ENCODE measurements at regions not wholly inside any gene's neighbourhood (a gene's known extent, or its start where the extent isn't known, plus 50 kb on each side); places are given as distances from the start of the nearest gene placed in this dataset.
"Not testable (repeated sequence)": the region's sequence is repeated elsewhere in the genome, so short reads cannot be mapped to it uniquely, and the experiment has no call there.

GRCh38 chr16:51271156-51271701, 120.2 kb upstream of the SALL1 start:
- H3K9me3 ChIP-seq (ENCODE audit: control insufficient read depth in 5 of 5, low read length in 5 of 5): peaks cover 2 to 9% (median 8%) of the 10 kb centered on the region in 5 donors
- no peaks in the 10 kb centered on the region for H3K36me3 ChIP-seq (ENCODE audit: control insufficient read depth in 5 of 5, insufficient read depth in 5 of 5, low read length in 5 of 5)
- H3K27ac ChIP-seq (ENCODE audit: low read depth, low read length): no peak overlapping the region
- no peak overlapping the region for H3K9ac ChIP-seq (ENCODE audit: low read length in 5 of 5)
- H3K4me1 ChIP-seq (ENCODE audit: control insufficient read depth in 5 of 5, insufficient read depth in 5 of 5, low read length in 5 of 5): no peaks in the 10 kb centered on the region
- no peaks in the 10 kb centered on the region for H3K27me3 ChIP-seq (ENCODE audit: control insufficient read depth in 5 of 5, insufficient read depth in 4 of 5, low read length in 5 of 5)
- H3K4me3 ChIP-seq (ENCODE audit: low read depth in 1 of 5, low read length in 5 of 5): no peak overlapping the region

GRCh38 chr16:51268237-51268636, 117.2 kb upstream of the SALL1 start:
- H3K4me3 ChIP-seq (ENCODE audit: low read depth in 1 of 5, low read length in 5 of 5): no peak overlapping the region
- peaks cover 2 to 18% (median 13%) of the 10 kb centered on the region in 5 donors for H3K9me3 ChIP-seq (ENCODE audit: control insufficient read depth in 5 of 5, low read length in 5 of 5)
- no peaks in the 10 kb centered on the region for H3K27me3 ChIP-seq (ENCODE audit: control insufficient read depth in 5 of 5, insufficient read depth in 4 of 5, low read length in 5 of 5)
- no peaks in the 10 kb centered on the region for H3K36me3 ChIP-seq (ENCODE audit: control insufficient read depth in 5 of 5, insufficient read depth in 5 of 5, low read length in 5 of 5)
- H3K9ac ChIP-seq (ENCODE audit: low read length in 5 of 5): no peak overlapping the region
- no peak overlapping the region for H3K27ac ChIP-seq (ENCODE audit: low read depth, low read length)
- H3K4me1 ChIP-seq (ENCODE audit: control insufficient read depth in 5 of 5, insufficient read depth in 5 of 5, low read length in 5 of 5): no peaks in the 10 kb centered on the region

GRCh38 chr16:51267681-51268080, 116.6 kb upstream of the SALL1 start:
- Histone ChIP-seq H3K9ac (ENCODE audit: low read length in 5 of 5) (no peak overlapping the region), H3K4me1 (ENCODE audit: control insufficient read depth in 5 of 5, insufficient read depth in 5 of 5, low read length in 5 of 5) (no peaks in the 10 kb centered on the region), H3K9me3 (ENCODE audit: control insufficient read depth in 5 of 5, low read length in 5 of 5) (peaks cover 2 to 18% (median 13%) of the 10 kb centered on the region in 5 donors), H3K36me3 (ENCODE audit: control insufficient read depth in 5 of 5, insufficient read depth in 5 of 5, low read length in 5 of 5) (no peaks in the 10 kb centered on the region), H3K27me3 (ENCODE audit: control insufficient read depth in 5 of 5, insufficient read depth in 4 of 5, low read length in 5 of 5) (no peaks in the 10 kb centered on the region), H3K4me3 (ENCODE audit: low read depth in 1 of 5, low read length in 5 of 5) (no peak overlapping the region), H3K27ac (ENCODE audit: low read depth, low read length) (no peak overlapping the region)

GRCh38 chr16:51262428-51262827, 111.4 kb upstream of the SALL1 start:
- Histone ChIP-seq H3K4me1 (ENCODE audit: control insufficient read depth in 5 of 5, insufficient read depth in 5 of 5, low read length in 5 of 5) (no peaks in the 10 kb centered on the region), H3K4me3 (ENCODE audit: low read depth in 1 of 5, low read length in 5 of 5) (no peak overlapping the region), H3K9ac (ENCODE audit: low read length in 5 of 5) (no peak overlapping the region), H3K36me3 (ENCODE audit: control insufficient read depth in 5 of 5, insufficient read depth in 5 of 5, low read length in 5 of 5) (no peaks in the 10 kb centered on the region), H3K27ac (ENCODE audit: low read depth, low read length) (no peak overlapping the region), H3K27me3 (ENCODE audit: control insufficient read depth in 5 of 5, insufficient read depth in 4 of 5, low read length in 5 of 5) (no peaks in the 10 kb centered on the region), H3K9me3 (ENCODE audit: control insufficient read depth in 5 of 5, low read length in 5 of 5) (peaks cover 0 to 20% (median 17%) of the 10 kb centered on the region in 5 donors)

GRCh38 chr16:51261919-51262318, 110.8 kb upstream of the SALL1 start:
- Histone ChIP-seq H3K9me3 (ENCODE audit: control insufficient read depth in 5 of 5, low read length in 5 of 5) (peaks cover 0 to 20% (median 17%) of the 10 kb centered on the region in 5 donors), H3K9ac (ENCODE audit: low read length in 5 of 5) (no peak overlapping the region), H3K36me3 (ENCODE audit: control insufficient read depth in 5 of 5, insufficient read depth in 5 of 5, low read length in 5 of 5) (no peaks in the 10 kb centered on the region), H3K27me3 (ENCODE audit: control insufficient read depth in 5 of 5, insufficient read depth in 4 of 5, low read length in 5 of 5) (no peaks in the 10 kb centered on the region), H3K4me1 (ENCODE audit: control insufficient read depth in 5 of 5, insufficient read depth in 5 of 5, low read length in 5 of 5) (no peaks in the 10 kb centered on the region), H3K27ac (ENCODE audit: low read depth, low read length) (no peak overlapping the region), H3K4me3 (ENCODE audit: low read depth in 1 of 5, low read length in 5 of 5) (no peak overlapping the region)

- Histone ChIP-seq H3K4me1 (ENCODE audit: control insufficient read depth in 5 of 5, insufficient read depth in 5 of 5, low read length in 5 of 5) (no peaks in the 10 kb centered on the region), H3K9ac (ENCODE audit: low read length in 5 of 5) (no peak overlapping the region), H3K9me3 (ENCODE audit: control insufficient read depth in 5 of 5, low read length in 5 of 5) (peaks cover 0 to 2% (median 0%) of the 10 kb centered on the region in 5 donors), H3K27ac (ENCODE audit: low read depth, low read length) (no peak overlapping the region), H3K36me3 (ENCODE audit: control insufficient read depth in 5 of 5, insufficient read depth in 5 of 5, low read length in 5 of 5) (no peaks in the 10 kb centered on the region), H3K27me3 (ENCODE audit: control insufficient read depth in 5 of 5, insufficient read depth in 4 of 5, low read length in 5 of 5) (no peaks in the 10 kb centered on the region), H3K4me3 (ENCODE audit: low read depth in 1 of 5, low read length in 5 of 5) (no peak overlapping the region)
These were observed 104.4 kb upstream of the SALL1 start for GRCh38 chr16:51255349-51255972.

GRCh38 chr16:51254390-51254789, 103.3 kb upstream of the SALL1 start:
- H3K27me3 ChIP-seq (ENCODE audit: control insufficient read depth in 5 of 5, insufficient read depth in 4 of 5, low read length in 5 of 5); H3K9me3 ChIP-seq (ENCODE audit: control insufficient read depth in 5 of 5, low read length in 5 of 5); H3K27ac ChIP-seq (ENCODE audit: low read depth, low read length); H3K9ac ChIP-seq (ENCODE audit: low read length in 5 of 5); H3K36me3 ChIP-seq (ENCODE audit: control insufficient read depth in 5 of 5, insufficient read depth in 5 of 5, low read length in 5 of 5); H3K4me1 ChIP-seq (ENCODE audit: control insufficient read depth in 5 of 5, insufficient read depth in 5 of 5, low read length in 5 of 5); H3K4me3 ChIP-seq (ENCODE audit: low read depth in 1 of 5, low read length in 5 of 5): not testable (repeated sequence)

GRCh38 chr16:51248217-51248616, 97.1 kb upstream of the SALL1 start:
- H3K27me3 ChIP-seq (ENCODE audit: control insufficient read depth in 5 of 5, insufficient read depth in 4 of 5, low read length in 5 of 5): peaks cover 0 to 3% (median 2%) of the 10 kb centered on the region in 5 donors
- H3K27ac ChIP-seq (ENCODE audit: low read depth, low read length): no peak overlapping the region
- H3K9me3 ChIP-seq (ENCODE audit: control insufficient read depth in 5 of 5, low read length in 5 of 5): no peaks in the 10 kb centered on the region
- no peaks in the 10 kb centered on the region for H3K4me1 ChIP-seq (ENCODE audit: control insufficient read depth in 5 of 5, insufficient read depth in 5 of 5, low read length in 5 of 5)
- no peak overlapping the region for H3K9ac ChIP-seq (ENCODE audit: low read length in 5 of 5)
- no peaks in the 10 kb centered on the region for H3K36me3 ChIP-seq (ENCODE audit: control insufficient read depth in 5 of 5, insufficient read depth in 5 of 5, low read length in 5 of 5)
- H3K4me3 ChIP-seq (ENCODE audit: low read depth in 1 of 5, low read length in 5 of 5): no peak overlapping the region

GRCh38 chr16:51245658-51245995, 94.6 kb upstream of the SALL1 start:
- H3K4me1 ChIP-seq (ENCODE audit: control insufficient read depth in 5 of 5, insufficient read depth in 5 of 5, low read length in 5 of 5): no peaks in the 10 kb centered on the region
- no peaks in the 10 kb centered on the region for H3K36me3 ChIP-seq (ENCODE audit: control insufficient read depth in 5 of 5, insufficient read depth in 5 of 5, low read length in 5 of 5)
- no peak overlapping the region for H3K4me3 ChIP-seq (ENCODE audit: low read depth in 1 of 5, low read length in 5 of 5)
- H3K27ac ChIP-seq (ENCODE audit: low read depth, low read length): no peak overlapping the region
- H3K9me3 ChIP-seq (ENCODE audit: control insufficient read depth in 5 of 5, low read length in 5 of 5): no peaks in the 10 kb centered on the region
- H3K9ac ChIP-seq (ENCODE audit: low read length in 5 of 5): no peak overlapping the region
- H3K27me3 ChIP-seq (ENCODE audit: control insufficient read depth in 5 of 5, insufficient read depth in 4 of 5, low read length in 5 of 5): peaks cover 0 to 3% (median 2%) of the 10 kb centered on the region in 5 donors

GRCh38 chr16:51244887-51245657, 94.0 kb upstream of the SALL1 start:
- Histone ChIP-seq H3K27me3 (ENCODE audit: control insufficient read depth in 5 of 5, insufficient read depth in 4 of 5, low read length in 5 of 5) (peaks cover 0 to 3% (median 2%) of the 10 kb centered on the region in 5 donors), H3K4me1 (ENCODE audit: control insufficient read depth in 5 of 5, insufficient read depth in 5 of 5, low read length in 5 of 5) (no peaks in the 10 kb centered on the region), H3K36me3 (ENCODE audit: control insufficient read depth in 5 of 5, insufficient read depth in 5 of 5, low read length in 5 of 5) (no peaks in the 10 kb centered on the region), H3K9ac (ENCODE audit: low read length in 5 of 5) (no peak overlapping the region), H3K9me3 (ENCODE audit: control insufficient read depth in 5 of 5, low read length in 5 of 5) (no peaks in the 10 kb centered on the region), H3K27ac (ENCODE audit: low read depth, low read length) (no peak overlapping the region), H3K4me3 (ENCODE audit: low read depth in 1 of 5, low read length in 5 of 5) (no peak overlapping the region)

Data from subcutaneous abdominal adipose tissue (tissue), 5 donors.